GM18909 (cell line): ENCODE measurements at regions not wholly inside any gene's neighbourhood (a gene's known extent, or its start where the extent isn't known, plus 50 kb on each side); places are given as distances from the start of the nearest gene placed in this dataset.

Experiments used
- ATAC-seq: cut with Tn5 transposase; IDR thresholded peaks from one replicate; pipeline ENCODE4 v1.9.1; 2021; ENCODE audit warnings: mild to moderate bottlenecking; ENCODE audit not compliant: unreplicated experiment, poor library complexity

- ATAC-seq = no peak
Measured at GRCh38 chr6:170483413-170483812, 69.7 kb downstream of the PSMB1 start.

GRCh38 chr6:170480050-170480692 lies 72.9 kb downstream of the PSMB1 start:
- no peak for ATAC-seq

- no peak for ATAC-seq
Measured at GRCh38 chr6:170476360-170476759, 76.7 kb downstream of the PSMB1 start.

DNA sequence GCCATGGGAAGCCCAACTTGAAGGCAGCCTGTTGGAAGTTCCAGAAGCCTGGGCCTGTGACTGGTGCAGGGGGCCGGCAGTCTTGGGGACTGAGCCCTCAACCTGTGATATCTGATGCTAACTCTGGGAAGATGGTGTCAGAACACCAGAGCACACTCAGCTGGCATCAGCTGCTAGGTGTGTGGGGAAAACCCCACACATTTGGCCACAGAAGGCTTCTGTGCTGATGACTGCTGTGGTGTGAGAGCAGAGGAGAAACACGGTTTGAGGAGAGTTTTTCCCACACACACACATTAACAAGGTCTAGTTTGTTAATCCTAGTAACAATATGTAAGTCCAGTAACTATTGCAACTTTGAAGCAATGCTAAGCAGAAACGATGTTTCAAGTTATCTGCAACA lies 78.0 kb downstream of the PSMB1 start:
- ATAC-seq = no peak

- no peak for ATAC-seq
Measured at GRCh38 chr6:170473801-170474200, 79.3 kb downstream of the PSMB1 start.

DNA sequence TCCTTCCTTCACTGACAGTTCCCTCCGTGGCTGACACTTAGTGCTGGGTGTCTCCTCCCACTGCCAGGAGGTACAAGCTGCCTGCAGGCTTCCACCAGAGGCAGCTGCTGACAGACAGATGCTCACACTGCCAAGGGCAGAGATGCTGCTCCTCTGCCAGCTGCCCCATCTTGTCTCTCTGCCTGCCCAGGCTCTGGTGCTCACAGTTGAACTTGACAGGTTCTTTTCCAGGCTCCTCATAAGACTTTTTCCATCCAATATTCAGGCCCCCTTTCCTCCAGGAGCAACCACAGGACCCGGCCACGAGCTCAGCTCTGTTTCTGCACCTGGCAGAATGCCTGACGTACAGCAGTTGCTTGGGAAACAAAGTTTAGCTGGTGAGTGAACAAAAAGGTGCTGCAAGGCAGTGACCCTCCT lies 79.8 kb downstream of the PSMB1 start:
- ATAC-seq = no peak

GRCh38 chr6:170471491-170471890 lies 81.6 kb downstream of the PSMB1 start:
- no peak for ATAC-seq

GRCh38 chr6:170470734-170471133 lies 82.4 kb downstream of the PSMB1 start:
- no peak for ATAC-seq

DNA sequence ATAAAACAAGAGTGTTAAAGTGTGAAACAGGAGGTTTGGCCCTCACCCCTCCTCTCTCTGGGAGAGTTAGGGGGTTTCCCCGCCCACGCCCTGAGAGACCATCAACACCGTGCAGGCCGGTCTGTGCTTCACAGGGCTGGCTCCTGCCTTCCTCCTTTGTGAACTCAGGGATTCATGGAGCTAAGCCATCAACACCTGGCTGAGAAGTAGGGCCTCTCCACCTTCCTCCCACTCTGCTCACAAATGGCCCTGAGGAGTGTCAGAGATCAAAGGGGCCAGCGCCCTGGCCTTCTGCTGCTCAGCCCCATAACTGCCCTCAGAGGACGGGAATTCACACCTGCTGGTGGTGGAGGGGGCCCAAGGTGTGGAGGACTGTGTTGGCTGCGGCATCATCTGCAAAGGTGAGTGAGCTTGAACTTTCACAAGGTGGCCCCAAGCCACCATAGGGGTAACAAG lies 88.6 kb downstream of the PSMB1 start:
- ATAC-seq = peak; percentile 39

DNA sequence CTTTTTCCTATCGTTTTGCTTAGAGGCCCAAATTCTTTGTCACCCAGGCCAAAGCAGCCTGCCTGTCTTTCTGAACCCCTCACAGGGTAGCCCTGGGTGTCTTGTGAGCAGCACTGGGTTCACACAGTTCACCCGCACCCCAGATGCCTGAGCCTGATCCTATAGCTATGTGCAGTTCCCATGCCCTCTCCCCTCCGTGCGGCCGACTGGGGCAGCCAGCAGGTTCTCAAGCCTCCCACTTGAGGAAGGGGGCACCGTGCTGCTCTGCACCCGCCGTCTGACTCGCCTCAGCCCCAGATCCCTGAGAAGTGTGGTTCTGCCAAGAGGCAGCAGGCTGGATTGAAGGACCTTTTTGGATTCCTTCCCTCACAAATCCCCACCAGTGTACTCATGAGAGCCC lies 89.0 kb downstream of the PSMB1 start:
- ATAC-seq = no peak

- ATAC-seq = no peak
Measured at GRCh38 chr6:170463101-170463721, 89.9 kb downstream of the PSMB1 start.

DNA sequence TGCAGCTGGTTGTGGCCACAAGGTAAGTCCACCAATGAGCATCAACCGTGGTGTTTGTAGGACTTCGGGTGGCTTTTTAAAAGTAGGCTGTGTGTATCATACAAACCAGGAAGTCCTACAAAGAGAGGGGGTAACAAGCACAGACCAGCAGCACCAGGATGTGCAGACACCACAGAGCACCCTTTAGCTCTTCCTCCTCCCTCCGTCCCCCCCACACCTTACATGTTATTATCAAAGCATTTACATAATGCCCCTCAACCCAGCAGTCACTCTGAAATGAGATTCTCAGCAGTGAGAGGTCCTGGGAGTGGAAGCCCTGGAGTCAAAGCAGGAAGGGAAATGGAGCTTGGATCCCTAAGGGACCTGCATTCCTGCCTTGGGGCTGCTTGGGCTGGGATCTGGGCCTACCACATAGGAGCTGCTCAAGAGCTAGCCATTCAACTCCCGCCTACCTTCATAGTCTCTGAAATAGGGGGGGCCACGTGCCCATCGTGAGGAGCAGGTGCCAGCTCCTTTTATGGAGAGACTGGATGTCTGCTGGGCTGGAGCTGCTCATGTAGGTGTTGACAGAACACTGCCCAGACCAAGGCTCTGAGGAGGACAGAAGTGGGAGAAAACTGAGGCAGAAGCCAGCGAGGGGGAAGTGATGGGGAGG lies 90.6 kb downstream of the PSMB1 start:
- no peak for ATAC-seq

DNA sequence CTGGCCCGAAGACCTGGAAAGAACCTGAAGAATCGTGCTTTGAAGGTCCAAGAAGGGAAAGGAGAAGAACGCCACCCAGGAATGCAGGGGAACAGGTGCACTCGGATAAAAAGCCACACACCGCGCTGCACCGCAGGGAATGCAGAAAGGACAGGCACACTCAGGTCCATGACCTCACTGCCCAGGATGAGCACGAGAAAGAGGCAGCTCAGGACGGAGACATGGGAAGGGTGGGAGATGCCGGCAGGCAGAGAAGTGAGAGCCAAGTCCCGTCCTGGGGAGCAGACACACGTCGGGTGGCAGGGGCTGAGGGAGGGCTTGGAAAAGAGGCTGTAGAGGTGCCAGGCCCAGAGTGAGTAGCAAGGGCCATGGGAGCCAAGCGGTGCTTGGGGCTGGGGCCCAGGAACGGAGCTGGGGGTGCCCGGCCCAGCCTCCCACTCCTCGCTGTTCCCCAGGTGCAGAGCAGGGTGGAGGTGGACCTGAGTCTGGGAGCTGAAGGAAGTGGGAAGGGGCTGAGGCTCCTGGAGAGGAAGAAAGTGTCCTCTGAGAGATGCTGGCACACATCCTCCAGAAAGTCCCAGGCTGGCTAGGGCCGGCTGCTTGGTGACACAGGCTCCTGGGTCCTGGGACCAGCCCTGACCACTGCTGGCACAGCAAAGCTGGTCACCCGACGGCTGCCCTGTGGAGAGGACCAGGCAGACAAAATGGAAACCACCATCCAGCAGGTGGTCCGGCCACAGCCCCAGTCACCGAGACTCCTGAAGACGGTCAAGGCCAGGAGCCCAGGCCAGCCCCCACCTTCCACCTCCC lies 91.3 kb downstream of the PSMB1 start:
- ATAC-seq = no peak

GRCh38 chr6:170461111-170461510 lies 92.0 kb downstream of the PSMB1 start:
- ATAC-seq = no peak

DNA sequence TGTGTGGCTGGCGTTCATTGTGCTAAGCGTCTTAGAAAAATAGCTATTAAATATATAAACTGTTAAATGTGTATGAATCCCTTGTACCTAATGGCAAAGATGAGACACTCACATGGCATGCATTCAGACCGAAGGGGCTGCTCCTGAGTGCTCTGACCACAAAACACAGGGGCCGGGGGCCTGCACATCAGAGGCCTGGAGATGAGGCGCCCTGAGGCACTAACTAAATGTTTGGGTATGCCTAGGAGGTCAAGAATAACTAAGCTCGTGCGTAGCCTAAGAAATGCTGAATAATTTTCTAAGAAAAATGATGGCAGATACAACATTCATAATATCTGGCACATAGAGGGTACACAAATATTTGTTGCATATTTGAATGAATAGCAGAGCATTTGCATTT lies 92.5 kb downstream of the PSMB1 start:
- no peak for ATAC-seq

DNA sequence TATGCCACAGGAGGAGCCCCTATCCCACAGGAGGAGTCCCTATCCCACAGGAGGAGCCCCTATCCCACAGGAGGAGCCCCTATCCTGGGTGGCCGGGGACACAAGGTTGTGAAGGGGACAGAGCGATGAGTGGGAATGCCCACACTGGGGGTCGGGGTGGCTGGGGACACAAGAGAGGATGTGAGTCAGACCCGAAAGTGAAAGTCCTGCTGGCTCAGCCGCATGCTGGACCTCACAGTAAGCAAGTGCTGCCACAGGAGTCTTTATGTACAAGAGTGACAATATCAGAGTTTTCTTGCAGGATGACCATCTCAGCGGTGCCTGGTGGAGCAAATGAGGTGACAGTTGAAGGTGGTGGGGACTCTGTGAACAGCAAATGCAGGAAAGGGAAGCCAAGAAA lies 93.7 kb downstream of the PSMB1 start:
- ATAC-seq = peak; percentile 89

DNA sequence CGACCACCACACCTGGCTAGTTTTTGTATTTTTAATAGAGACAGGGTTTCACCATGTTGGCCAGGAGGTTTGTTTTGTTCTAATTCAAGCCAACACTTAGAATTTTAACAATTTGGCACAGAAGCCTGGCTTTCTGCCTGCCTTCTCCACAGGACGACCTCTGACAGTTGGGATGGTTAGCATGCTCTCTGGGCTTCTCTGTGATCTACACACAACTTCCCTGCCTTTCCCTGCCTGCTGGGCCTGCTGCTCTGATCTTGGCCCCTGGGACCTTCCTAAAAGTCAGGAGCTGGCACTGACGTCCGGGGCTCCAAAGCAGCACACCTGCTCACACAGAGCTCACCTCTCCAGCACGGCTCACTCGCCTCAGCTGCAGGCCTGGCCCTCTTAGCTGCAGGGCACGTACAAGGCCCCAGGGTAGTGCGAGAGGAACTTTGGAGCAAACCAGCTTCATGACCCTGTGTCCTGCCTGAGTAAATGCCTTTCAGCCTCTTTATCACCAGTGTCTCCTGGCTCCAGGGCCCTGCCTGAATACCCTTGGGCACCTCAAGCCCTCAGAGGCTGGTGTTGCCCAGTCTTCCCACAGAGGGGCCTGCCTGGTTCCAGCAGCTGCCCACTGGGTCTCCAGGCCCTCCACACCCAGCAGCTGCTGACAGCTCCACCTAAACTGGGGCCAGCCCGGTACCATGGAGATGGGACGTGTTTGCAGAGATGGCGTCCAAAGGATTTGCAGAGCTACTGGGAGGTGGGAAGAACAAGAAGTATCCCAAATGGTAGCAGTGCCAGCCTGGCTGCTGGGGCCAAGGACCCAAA lies 96.0 kb downstream of the PSMB1 start:
- no peak for ATAC-seq
